Tibial nerve (tissue), 4 donors: ENCODE measurements at regions not wholly inside any gene's neighbourhood (a gene's known extent, or its start where the extent isn't known, plus 50 kb on each side); places are given as distances from the start of the nearest gene placed in this dataset.

Experiments
- DNase-seq, 2 donors: peaks; one replicate each; pipeline ENCODE4 v3.0.0-alpha.2; 2019; ENCODE audit warnings: low spot score in 2 of 2
- H3K27ac ChIP-seq, 4 donors: fragments of 200-600 bp; sonication (generic) in 3 of 4; one replicate each; pipeline ENCODE4 v1.5.1; 2017 to 2019; ENCODE audit warnings: mild to moderate bottlenecking in 1 of 4
- H3K27me3 ChIP-seq, 2 donors: fragments of 200-600 bp; sonication (generic) in 1 of 2; one replicate each; pipeline versions ENCODE4 v1.5.1 to v1.6.0; 2017 to 2019
- H3K36me3 ChIP-seq, 3 donors: fragments of 200-600 bp; sonication (generic); one replicate each; pipeline ENCODE4 v1.5.1; 2018 to 2019
- H3K4me1 ChIP-seq, 4 donors: fragments of 200-600 bp; sonication (generic) in 3 of 4; one replicate each; pipeline ENCODE4 v1.5.1; 2017 to 2019
- H3K4me3 ChIP-seq, 4 donors: fragments of 200-600 bp; sonication (generic) in 3 of 4; one replicate each; pipeline ENCODE4 v1.5.1; 2017 to 2019; ENCODE audit warnings: mild to moderate bottlenecking in 1 of 4, moderate library complexity in 1 of 4
- H3K9me3 ChIP-seq, 4 donors: fragments of 200-600 bp; sonication (generic) in 3 of 4; one replicate each; pipeline ENCODE4 v1.5.1; 2017 to 2019
- EP300 ChIP-seq, 2 donors: sonication (generic); formaldehyde crosslinking; IDR thresholded peaks; one replicate each; pipeline ENCODE4 v1.6.1; 2017; ENCODE audit warnings: antibody characterized with exemption in 2 of 2, mild to moderate bottlenecking in 1 of 2
- POLR2A ChIP-seq, 2 donors: fragments of 450-650 bp; IDR thresholded peaks; one replicate each; pipeline ENCODE4 v1.6.1; 2017; ENCODE audit warnings: antibody characterized with exemption in 2 of 2, mild to moderate bottlenecking in 2 of 2, moderate library complexity in 2 of 2
- WGBS, 2 donors: methylation state at CpG; one replicate each; pipeline ENCODE4 v1.1.5; 2018; 5-methylcytosine and 5-hydroxymethylcytosine counted together
- TF ChIP-seq, protein P1 (sequence below), 5 experiments: fragments of 200-600 bp in 3 of 5; fragments of 450-650 bp in 2 of 5; sonication (generic) in 3 of 5; IDR thresholded peaks; one replicate each; pipeline ENCODE4 v1.5.1; 2016 to 2019; ENCODE audit warnings: antibody characterized with exemption in 5 of 5, mild to moderate bottlenecking in 3 of 5, moderate library complexity in 2 of 5

DNA sequence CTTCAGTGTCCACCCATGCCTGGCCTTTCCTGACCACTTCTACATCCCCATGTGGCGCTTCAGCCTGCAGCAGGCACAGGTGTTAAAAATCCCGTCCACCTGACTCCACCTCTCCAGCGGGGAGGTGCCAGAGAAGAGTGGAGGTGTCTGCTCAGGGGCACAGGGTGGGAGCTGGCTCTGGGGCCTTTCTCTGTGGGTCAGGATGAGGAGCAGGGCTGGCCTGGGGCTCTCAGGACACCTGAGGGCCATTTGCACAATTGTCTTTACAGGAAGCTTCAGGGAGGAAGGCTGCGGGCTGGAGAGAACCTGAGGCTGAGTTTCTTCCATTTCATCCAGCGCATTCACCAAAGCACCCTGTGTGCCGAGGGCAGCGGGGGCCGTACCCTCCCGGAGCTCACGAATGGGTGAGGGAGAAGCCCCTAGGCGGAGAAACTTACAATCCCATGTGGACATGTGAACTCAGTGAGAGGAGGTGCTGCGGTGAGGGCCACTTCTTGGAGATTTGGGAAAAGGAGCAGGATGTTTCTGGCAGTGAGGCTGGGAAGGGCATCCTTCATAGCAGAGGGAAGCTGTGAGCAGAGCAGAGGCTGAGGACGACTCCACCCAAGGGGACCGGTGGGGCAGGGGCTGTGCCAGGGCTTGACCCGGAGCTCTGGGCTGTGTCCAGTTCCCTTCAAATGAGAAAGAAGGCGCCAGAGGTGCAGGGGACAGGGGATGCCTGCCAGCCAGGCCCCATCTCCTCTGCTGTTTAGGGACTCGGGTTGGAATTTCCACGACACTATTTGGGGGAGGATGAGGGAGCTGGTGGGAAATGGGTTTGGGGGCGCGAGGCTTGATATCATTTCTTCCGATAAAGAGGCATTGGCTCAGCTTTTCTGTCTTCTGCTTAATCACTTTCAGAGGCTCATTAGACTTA, 155.2 kb upstream of the MYCN start:
- Histone ChIP-seq H3K27me3 (no peaks in the 10 kb centered on the region), H3K36me3 (no peaks in the 10 kb centered on the region), H3K4me3 (no peak overlapping the region), H3K9me3 (no peaks in the 10 kb centered on the region), H3K27ac (no peak overlapping the region), H3K4me1 (peaks cover 0 to 13% (median under 1%) of the 10 kb centered on the region in 4 donors)
- 78 to 84% methylated on average over 21 of the region's 21 CpGs for WGBS, 2 donors
- DNase-seq, result no peak
- TF ChIP-seq, protein P1, sequence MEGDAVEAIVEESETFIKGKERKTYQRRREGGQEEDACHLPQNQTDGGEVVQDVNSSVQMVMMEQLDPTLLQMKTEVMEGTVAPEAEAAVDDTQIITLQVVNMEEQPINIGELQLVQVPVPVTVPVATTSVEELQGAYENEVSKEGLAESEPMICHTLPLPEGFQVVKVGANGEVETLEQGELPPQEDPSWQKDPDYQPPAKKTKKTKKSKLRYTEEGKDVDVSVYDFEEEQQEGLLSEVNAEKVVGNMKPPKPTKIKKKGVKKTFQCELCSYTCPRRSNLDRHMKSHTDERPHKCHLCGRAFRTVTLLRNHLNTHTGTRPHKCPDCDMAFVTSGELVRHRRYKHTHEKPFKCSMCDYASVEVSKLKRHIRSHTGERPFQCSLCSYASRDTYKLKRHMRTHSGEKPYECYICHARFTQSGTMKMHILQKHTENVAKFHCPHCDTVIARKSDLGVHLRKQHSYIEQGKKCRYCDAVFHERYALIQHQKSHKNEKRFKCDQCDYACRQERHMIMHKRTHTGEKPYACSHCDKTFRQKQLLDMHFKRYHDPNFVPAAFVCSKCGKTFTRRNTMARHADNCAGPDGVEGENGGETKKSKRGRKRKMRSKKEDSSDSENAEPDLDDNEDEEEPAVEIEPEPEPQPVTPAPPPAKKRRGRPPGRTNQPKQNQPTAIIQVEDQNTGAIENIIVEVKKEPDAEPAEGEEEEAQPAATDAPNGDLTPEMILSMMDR (IDR thresholded peaks at IDR 0.05), result no peak
- no peak for TF ChIP-seq EP300 (IDR thresholded peaks at IDR 0.05)
- no peak for TF ChIP-seq POLR2A (IDR thresholded peaks at IDR 0.05)

DNA sequence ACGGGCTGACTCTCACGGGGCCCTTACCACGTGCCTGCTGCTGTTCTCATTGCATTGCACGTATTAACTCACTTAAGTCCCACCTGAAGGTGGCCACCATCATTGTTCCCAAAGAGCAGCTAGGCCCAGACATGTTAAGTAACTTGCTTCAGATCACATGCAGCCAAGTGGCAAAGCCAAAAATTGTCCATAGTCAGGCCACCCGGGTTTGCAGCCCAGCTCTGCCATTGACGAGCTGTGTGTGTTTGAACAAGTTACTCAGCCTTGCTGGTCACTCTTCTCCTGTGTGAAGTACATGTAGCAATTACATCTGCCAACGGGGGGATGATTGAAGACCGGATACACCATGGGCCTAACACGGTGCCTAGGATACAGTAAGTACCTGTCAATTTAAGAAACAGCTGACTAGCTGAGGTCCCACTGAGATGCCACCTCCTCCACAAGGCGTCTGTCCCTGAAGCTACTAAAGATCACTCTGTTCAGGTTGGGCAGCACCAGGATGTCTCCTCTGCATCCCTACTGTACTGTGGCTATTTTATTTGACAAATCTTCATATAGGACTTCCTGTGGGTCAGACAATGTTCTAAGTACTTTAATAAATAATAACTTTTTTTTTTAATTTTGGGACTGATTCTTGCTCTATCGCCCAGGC, 154.2 kb upstream of the MYCN start:
- TF ChIP-seq POLR2A (IDR thresholded peaks at IDR 0.05) (no peak), EP300 (IDR thresholded peaks at IDR 0.05) (no peak)
- TF ChIP-seq, protein P1 (IDR thresholded peaks at IDR 0.05), result no peak
- Histone ChIP-seq H3K4me3 (no peak overlapping the region), H3K27ac (no peak overlapping the region), H3K9me3 (no peaks in the 10 kb centered on the region), H3K4me1 (peaks cover 0 to 7% (median 0%) of the 10 kb centered on the region in 4 donors), H3K36me3 (no peaks in the 10 kb centered on the region), H3K27me3 (no peaks in the 10 kb centered on the region)
- WGBS, 2 donors, result 81 to 85% methylated on average over 11 of the region's 11 CpGs
- DNase-seq, result no peak

DNA sequence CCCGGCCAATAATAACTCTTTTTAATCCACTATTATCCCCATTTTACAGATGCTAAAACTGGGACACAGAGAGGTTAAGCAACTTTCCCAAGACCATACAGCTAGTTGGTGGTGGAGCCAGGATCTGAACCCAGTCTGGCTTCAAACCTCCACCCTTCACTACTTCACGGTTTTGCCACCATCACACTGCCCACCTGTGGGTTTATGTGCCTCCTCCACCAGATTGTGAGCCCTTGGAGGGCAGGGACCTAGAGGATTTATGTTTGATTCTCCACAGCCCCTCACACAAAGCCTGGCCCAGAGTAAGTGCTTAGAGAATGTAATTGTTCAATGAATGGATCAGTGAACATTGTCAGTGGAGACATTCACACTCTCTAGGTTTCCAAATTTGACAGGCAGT, 153.4 kb upstream of the MYCN start:
- DNase-seq, result no peak
- Histone ChIP-seq H3K27me3 (no peaks in the 10 kb centered on the region), H3K9me3 (no peaks in the 10 kb centered on the region), H3K36me3 (no peaks in the 10 kb centered on the region), H3K4me3 (no peak overlapping the region), H3K27ac (no peak overlapping the region), H3K4me1 (peaks cover 0 to 7% (median 0%) of the 10 kb centered on the region in 4 donors)
- TF ChIP-seq POLR2A (IDR thresholded peaks at IDR 0.05) (no peak), EP300 (IDR thresholded peaks at IDR 0.05) (no peak)
- TF ChIP-seq, protein P1 (IDR thresholded peaks at IDR 0.05), result no peak
- WGBS, 2 donors, result 83 to 85% methylated on average over 2 of the region's 2 CpGs

DNA sequence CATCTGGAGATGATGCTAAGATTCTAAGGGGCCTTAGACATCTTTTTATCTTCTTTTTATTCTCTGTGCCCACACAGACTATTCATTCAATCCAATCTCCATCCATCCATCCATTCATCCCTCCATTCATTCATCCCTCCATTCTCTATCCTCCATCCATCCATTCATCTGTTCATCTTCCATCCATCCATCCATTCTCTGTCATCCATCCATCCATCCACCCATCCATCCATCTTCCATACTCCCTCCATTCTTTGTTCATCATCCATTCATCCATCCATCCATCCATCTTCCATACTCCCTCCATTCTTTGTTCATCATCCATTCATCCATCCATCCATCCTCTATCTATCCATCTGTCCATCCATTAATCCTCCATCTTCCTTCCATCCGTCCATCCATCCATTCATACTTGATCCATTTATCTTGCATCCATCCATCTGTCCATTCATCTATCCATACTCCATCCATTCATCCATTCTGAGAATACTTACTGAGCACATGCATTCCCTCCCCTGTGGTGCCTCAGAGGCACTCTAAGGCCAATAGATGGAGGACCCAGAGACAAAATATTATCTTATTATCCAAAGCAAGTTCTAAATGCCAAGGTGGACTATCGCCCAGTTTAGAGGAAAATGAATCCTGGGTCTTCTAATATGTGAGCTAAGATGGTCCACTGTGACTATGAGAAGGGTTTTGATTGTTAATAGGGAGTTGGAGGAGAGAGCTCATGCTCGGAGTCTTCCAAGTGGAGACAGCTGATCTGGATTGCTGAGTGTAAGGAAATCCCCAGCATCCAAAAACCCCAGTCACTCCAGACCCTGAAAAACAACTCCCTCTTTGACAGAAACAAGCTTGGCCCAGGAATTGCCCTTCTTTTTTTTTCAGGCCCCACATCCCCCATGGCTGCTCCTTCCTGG, 152.6 kb upstream of the MYCN start:
- H3K27ac ChIP-seq, result no peak overlapping the region
- no peak overlapping the region for H3K4me3 ChIP-seq
- 69 to 74% methylated on average over 3 of the region's 3 CpGs for WGBS, 2 donors
- no peak for DNase-seq
- peaks cover 0 to 7% (median 0%) of the 10 kb centered on the region in 4 donors for H3K4me1 ChIP-seq
- H3K9me3 ChIP-seq, result no peaks in the 10 kb centered on the region
- TF ChIP-seq, protein P1 (IDR thresholded peaks at IDR 0.05), result no peak
- TF ChIP-seq POLR2A (IDR thresholded peaks at IDR 0.05) (no peak), EP300 (IDR thresholded peaks at IDR 0.05) (no peak)
- H3K27me3 ChIP-seq, result no peaks in the 10 kb centered on the region
- no peaks in the 10 kb centered on the region for H3K36me3 ChIP-seq
